SK-N-MC (cell line): ENCODE measurements at regions not wholly inside any gene's neighbourhood (a gene's known extent, or its start where the extent isn't known, plus 50 kb on each side); places are given as distances from the start of the nearest gene placed in this dataset.

Source experiments
- EZH2 ChIP-seq: fragments of 200-600 bp; sonication (generic); IDR thresholded peaks from one replicate; pipeline ENCODE4 v1.6.1; 2017; ENCODE audit warnings: antibody characterized with exemption
- POLR2AphosphoS5 ChIP-seq: IDR thresholded peaks from 2 replicates; pipeline ENCODE4 v1.6.1; 2012; ENCODE audit warnings: mild to moderate bottlenecking, low read depth, low read length, borderline replicate concordance

DNA sequence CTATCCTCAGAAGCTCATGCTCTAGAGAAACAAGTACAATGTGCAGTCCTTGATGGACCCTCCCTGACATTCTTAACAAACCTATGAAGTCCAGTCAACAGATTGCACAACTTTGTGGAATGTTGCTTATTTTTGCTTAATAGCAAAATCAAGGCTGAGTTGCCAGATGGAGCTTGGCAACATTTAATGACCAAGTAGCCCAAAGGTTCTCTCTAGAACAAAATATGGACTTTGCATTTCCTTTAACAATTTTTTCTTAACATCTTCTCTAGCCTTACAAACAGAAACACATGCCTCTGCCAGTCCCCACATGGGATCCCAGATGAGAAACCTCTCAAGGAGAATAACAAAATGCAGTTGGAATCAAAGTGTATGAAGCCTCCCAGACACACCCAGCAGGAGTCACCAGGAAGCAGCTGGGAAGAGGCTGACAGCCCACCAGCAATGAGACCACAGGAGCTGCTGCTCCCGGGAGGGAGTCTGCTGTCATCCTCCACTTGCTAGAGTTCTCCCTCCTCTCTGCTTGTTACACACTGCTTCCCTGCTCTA, 422.5 kb upstream of the CDIN1 start:
- TF ChIP-seq EZH2 (no peak), POLR2AphosphoS5 (no peak)
